A673 (cell line): ENCODE measurements at regions not wholly inside any gene's neighbourhood (a gene's known extent, or its start where the extent isn't known, plus 50 kb on each side); places are given as distances from the start of the nearest gene placed in this dataset.

Experiments
- EZH2 ChIP-seq: fragments of 200-600 bp; sonication (generic); IDR thresholded peaks from 2 replicates; pipeline ENCODE4 v1.6.1; 2017; ENCODE audit warnings: borderline replicate concordance, low read depth, mild to moderate bottlenecking, mixed read lengths, antibody characterized with exemption, low read length; ENCODE audit not compliant: poor library complexity, severe bottlenecking
- TF ChIP-seq, protein P1 (sequence below): fragments of 300-800, 200-600 bp; sonication (generic); conservative IDR thresholded peaks from 2 replicates; pipeline ENCODE4 v1.5.1; 2017; ENCODE audit warnings: low read depth, mild to moderate bottlenecking, antibody characterized with exemption, low read length, moderate library complexity, mixed read lengths

DNA sequence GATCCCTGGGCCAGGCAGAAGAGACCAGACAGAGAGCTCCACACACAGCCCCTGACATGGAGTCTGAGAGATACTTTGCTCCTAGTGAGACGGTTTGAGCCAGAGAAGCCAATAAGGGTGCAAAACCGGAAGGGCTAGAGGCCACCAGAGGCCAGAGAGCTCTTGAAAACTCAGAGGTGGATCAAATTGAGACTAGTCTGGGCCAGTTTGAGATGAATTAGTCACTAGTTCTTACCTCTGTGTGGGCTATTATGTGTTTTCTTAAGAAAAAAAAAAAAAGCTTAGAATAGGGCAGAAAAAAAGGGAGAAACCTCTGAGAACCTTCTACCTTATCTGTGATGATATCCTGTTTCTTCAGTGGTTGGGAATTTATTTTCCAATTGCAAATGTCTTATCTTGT is 110.4 kb upstream of the EDNRA start:
- TF ChIP-seq EZH2 = no peak
- TF ChIP-seq, protein P1, sequence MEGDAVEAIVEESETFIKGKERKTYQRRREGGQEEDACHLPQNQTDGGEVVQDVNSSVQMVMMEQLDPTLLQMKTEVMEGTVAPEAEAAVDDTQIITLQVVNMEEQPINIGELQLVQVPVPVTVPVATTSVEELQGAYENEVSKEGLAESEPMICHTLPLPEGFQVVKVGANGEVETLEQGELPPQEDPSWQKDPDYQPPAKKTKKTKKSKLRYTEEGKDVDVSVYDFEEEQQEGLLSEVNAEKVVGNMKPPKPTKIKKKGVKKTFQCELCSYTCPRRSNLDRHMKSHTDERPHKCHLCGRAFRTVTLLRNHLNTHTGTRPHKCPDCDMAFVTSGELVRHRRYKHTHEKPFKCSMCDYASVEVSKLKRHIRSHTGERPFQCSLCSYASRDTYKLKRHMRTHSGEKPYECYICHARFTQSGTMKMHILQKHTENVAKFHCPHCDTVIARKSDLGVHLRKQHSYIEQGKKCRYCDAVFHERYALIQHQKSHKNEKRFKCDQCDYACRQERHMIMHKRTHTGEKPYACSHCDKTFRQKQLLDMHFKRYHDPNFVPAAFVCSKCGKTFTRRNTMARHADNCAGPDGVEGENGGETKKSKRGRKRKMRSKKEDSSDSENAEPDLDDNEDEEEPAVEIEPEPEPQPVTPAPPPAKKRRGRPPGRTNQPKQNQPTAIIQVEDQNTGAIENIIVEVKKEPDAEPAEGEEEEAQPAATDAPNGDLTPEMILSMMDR = no peak
